ENCODE measurements at regions not wholly inside any gene's neighbourhood (a gene's known extent, or its start where the extent isn't known, plus 50 kb on each side); places are given as distances from the start of the nearest gene placed in this dataset.

- DNase-seq (ENCODE audit: low read depth, low spot score) = no peak
Observed at GRCh38 chr4:189084671-189085070, 856.0 kb upstream of the FRG1 start.

- no peak for DNase-seq (ENCODE audit: low read depth, low spot score)
Observed at GRCh38 chr4:189087971-189088370, 852.7 kb upstream of the FRG1 start.

GRCh38 chr4:189088780-189089179, 851.9 kb upstream of the FRG1 start:
- no peak for DNase-seq (ENCODE audit: low read depth, low spot score)

- DNase-seq (ENCODE audit: low read depth, low spot score) = peak; percentile 28
Observed at GRCh38 chr4:189090174-189090814, 850.4 kb upstream of the FRG1 start.

- DNase-seq (ENCODE audit: low read depth, low spot score) = no peak
Observed at GRCh38 chr4:189092581-189092980, 848.1 kb upstream of the FRG1 start.

- DNase-seq (ENCODE audit: low read depth, low spot score) = no peak
Observed at GRCh38 chr4:189096108-189096507, 844.6 kb upstream of the FRG1 start.

GRCh38 chr4:189096717-189097116, 844.0 kb upstream of the FRG1 start:
- no peak for DNase-seq (ENCODE audit: low read depth, low spot score)

GRCh38 chr4:189098932-189099696, 841.6 kb upstream of the FRG1 start:
- DNase-seq (ENCODE audit: low read depth, low spot score) = no peak

GRCh38 chr4:189113389-189113888, 827.2 kb upstream of the FRG1 start:
- DNase-seq (ENCODE audit: low read depth, low spot score) = no peak

- peak; percentile 5 for DNase-seq (ENCODE audit: low read depth, low spot score)
Observed at GRCh38 chr4:189117426-189117825, 823.2 kb upstream of the FRG1 start.

- DNase-seq (ENCODE audit: low read depth, low spot score) = no peak
Observed at GRCh38 chr4:189121336-189121735, 819.3 kb upstream of the FRG1 start.

- DNase-seq (ENCODE audit: low read depth, low spot score) = peak; percentile 22
Observed at GRCh38 chr4:189124149-189124758, 816.4 kb upstream of the FRG1 start.

- DNase-seq (ENCODE audit: low read depth, low spot score) = no peak
Observed at GRCh38 chr4:189124791-189125190, 815.9 kb upstream of the FRG1 start.

- no peak for DNase-seq (ENCODE audit: low read depth, low spot score)
Observed at GRCh38 chr4:189126040-189126439, 814.6 kb upstream of the FRG1 start.

- DNase-seq (ENCODE audit: low read depth, low spot score) = no peak
Observed at GRCh38 chr4:189128341-189128740, 812.3 kb upstream of the FRG1 start.

GRCh38 chr4:189129044-189129694, 811.5 kb upstream of the FRG1 start:
- no peak for DNase-seq (ENCODE audit: low read depth, low spot score)

GRCh38 chr4:189131118-189131517, 809.6 kb upstream of the FRG1 start:
- no peak for DNase-seq (ENCODE audit: low read depth, low spot score)

- no peak for DNase-seq (ENCODE audit: low read depth, low spot score)
Observed at GRCh38 chr4:189136462-189136861, 804.2 kb upstream of the FRG1 start.

- DNase-seq (ENCODE audit: low read depth, low spot score) = no peak
Observed at GRCh38 chr4:189143263-189143952, 797.3 kb upstream of the FRG1 start.

GRCh38 chr4:189147005-189147929, 793.4 kb upstream of the FRG1 start:
- DNase-seq (ENCODE audit: low read depth, low spot score) = no peak

Data from ELF-1 (cell line).